GM12864 (cell line): ENCODE measurements at regions not wholly inside any gene's neighbourhood (a gene's known extent, or its start where the extent isn't known, plus 50 kb on each side); places are given as distances from the start of the nearest gene placed in this dataset.

Experiments used
- DNase-seq: peaks from one replicate; pipeline ENCODE4 v3.0.0-alpha.2; 2011; ENCODE audit warnings: low read depth
- H3K4me3 ChIP-seq: 2 replicates; pipeline ENCODE4 v1.5.1; 2011; ENCODE audit warnings: mild to moderate bottlenecking, low read depth, low read length, control low read depth
- CTCF ChIP-seq: IDR thresholded peaks from 2 replicates; pipeline ENCODE4 v1.5.1; 2011; ENCODE audit warnings: low read depth, mild to moderate bottlenecking, moderate library complexity, low read length, control low read depth, inconsistent platforms; ENCODE audit errors: missing control alignments

- H3K4me3 ChIP-seq: no peak overlapping the region
- no peak for DNase-seq
- TF ChIP-seq CTCF: no peak
Observed at GRCh38 chr3:116630494-116630893, 79.1 kb upstream of the TUSC7 start.

GRCh38 chr3:116639641-116640040 is 69.9 kb upstream of the TUSC7 start:
- no peak overlapping the region for H3K4me3 ChIP-seq
- DNase-seq: no peak
- no peak for TF ChIP-seq CTCF

GRCh38 chr3:116640109-116640508 is 69.5 kb upstream of the TUSC7 start:
- no peak for TF ChIP-seq CTCF
- no peak overlapping the region for H3K4me3 ChIP-seq
- DNase-seq: no peak

GRCh38 chr3:116643001-116643400 is 66.6 kb upstream of the TUSC7 start:
- no peak overlapping the region for H3K4me3 ChIP-seq
- DNase-seq: no peak
- no peak for TF ChIP-seq CTCF

- no peak overlapping the region for H3K4me3 ChIP-seq
Observed at GRCh38 chr3:116647996-116648395, 61.6 kb upstream of the TUSC7 start.

More at GRCh38 chr3:116647996-116648395, 61.6 kb upstream of the TUSC7 start:
- no peak for TF ChIP-seq CTCF
- no peak for DNase-seq
